Activated CD8-positive, alpha-beta T cell treated with anti-CD3 and anti-CD28 coated beads for 36 hours (primary cell): ENCODE measurements at regions not wholly inside any gene's neighbourhood (a gene's known extent, or its start where the extent isn't known, plus 50 kb on each side); places are given as distances from the start of the nearest gene placed in this dataset.

Experiments used
- ATAC-seq: fragments of 200-7000 bp; cut with Tn5 transposase; one replicate; pipeline ENCODE4 v1.10.0; 2021; ENCODE audit warnings: mild to moderate bottlenecking, moderate library complexity
- CTCF ChIA-PET: fragments of 350-600 bp; sonication (Branson Sonifier 250); formaldehyde crosslinking; loops from one replicate; lab custom pipeline; 2021; ENCODE audit warnings: antibody characterized with exemption; lab: Charles Lee
- POLR2A ChIA-PET: fragments of 350-600 bp; sonication (Branson Sonifier 250); formaldehyde crosslinking; loops from one replicate; lab custom pipeline; 2021; ENCODE audit warnings: antibody characterized with exemption; lab: Charles Lee
- DNase-seq: peaks from one replicate; pipeline ENCODE4 v3.0.0-alpha.2; 2020
- H3K27ac Mint-ChIP-seq: one replicate; pipeline ENCODE4 v1.8.0; 2021; ENCODE audit warnings: mild to moderate bottlenecking, mixed read lengths
- H3K27me3 Mint-ChIP-seq: one replicate; pipeline ENCODE4 v1.8.0; 2021; ENCODE audit warnings: mixed read lengths
- H3K36me3 Mint-ChIP-seq: one replicate; pipeline ENCODE4 v1.8.0; 2021; ENCODE audit warnings: low read depth, mixed read lengths
- H3K4me1 Mint-ChIP-seq: one replicate; pipeline ENCODE4 v1.8.0; 2021; ENCODE audit warnings: low read depth, mixed read lengths
- H3K4me3 Mint-ChIP-seq: one replicate; pipeline ENCODE4 v1.8.0; 2021; ENCODE audit warnings: mild to moderate bottlenecking, moderate library complexity, mixed read lengths
- H3K9me3 Mint-ChIP-seq: one replicate; pipeline ENCODE4 v1.8.0; 2021; ENCODE audit warnings: mixed read lengths
- intact Hi-C: fragments of 100-400 bp; cut with micrococcal nuclease; formaldehyde crosslinking; loops from one replicate; pipeline ENCODE4 v1.10.0; 2022
- TF ChIP-seq, protein P1 (sequence below): fragments of 200-600 bp; IDR thresholded peaks from one replicate; pipeline ENCODE4 v1.8.0; 2022; ENCODE audit warnings: antibody characterized with exemption, mild to moderate bottlenecking

DNA sequence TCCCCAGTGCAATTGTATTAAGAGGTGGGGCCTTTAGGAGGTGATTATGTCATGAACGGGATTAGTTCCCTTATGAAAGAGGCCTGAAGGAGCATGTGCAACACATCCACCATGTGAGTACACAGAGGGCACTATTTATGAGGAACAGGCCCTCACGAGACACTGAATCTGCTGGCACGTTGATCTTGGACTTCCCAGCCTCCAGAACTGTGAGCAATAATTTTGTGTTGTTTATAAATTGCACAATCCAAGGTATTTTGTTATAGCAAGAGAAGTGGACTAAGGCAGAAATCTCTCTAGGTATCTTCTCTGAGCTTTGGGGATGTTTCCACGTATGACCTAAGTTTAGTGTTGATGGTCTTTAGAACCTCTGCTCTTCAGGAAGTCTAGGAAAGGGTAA lies 149.3 kb upstream of the CBLB start:
- intact Hi-C loops, result loop anchor here (10.0 kb wide), 2 partner anchors 157 to 597 kb away; no protein-coding TSS in a partner anchor
- TF ChIP-seq, protein P1, sequence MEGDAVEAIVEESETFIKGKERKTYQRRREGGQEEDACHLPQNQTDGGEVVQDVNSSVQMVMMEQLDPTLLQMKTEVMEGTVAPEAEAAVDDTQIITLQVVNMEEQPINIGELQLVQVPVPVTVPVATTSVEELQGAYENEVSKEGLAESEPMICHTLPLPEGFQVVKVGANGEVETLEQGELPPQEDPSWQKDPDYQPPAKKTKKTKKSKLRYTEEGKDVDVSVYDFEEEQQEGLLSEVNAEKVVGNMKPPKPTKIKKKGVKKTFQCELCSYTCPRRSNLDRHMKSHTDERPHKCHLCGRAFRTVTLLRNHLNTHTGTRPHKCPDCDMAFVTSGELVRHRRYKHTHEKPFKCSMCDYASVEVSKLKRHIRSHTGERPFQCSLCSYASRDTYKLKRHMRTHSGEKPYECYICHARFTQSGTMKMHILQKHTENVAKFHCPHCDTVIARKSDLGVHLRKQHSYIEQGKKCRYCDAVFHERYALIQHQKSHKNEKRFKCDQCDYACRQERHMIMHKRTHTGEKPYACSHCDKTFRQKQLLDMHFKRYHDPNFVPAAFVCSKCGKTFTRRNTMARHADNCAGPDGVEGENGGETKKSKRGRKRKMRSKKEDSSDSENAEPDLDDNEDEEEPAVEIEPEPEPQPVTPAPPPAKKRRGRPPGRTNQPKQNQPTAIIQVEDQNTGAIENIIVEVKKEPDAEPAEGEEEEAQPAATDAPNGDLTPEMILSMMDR, result no peak
- Mint-ChIP-seq H3K4me1 (peaks cover 22% of the 10 kb centered on the region), H3K36me3 (peaks cover 9% of the 10 kb centered on the region), H3K27ac (no peak overlapping the region), H3K27me3 (no peaks in the 10 kb centered on the region), H3K9me3 (peaks cover 2% of the 10 kb centered on the region), H3K4me3 (no peak overlapping the region)
- POLR2A ChIA-PET, result no interaction called here
- CTCF ChIA-PET, result interaction anchor here (0.6 kb wide), 1 partner anchor 18 kb away, joined by 3 read pairs; no protein-coding TSS in a partner anchor
- ATAC-seq (no peak), DNase-seq (no peak)

DNA sequence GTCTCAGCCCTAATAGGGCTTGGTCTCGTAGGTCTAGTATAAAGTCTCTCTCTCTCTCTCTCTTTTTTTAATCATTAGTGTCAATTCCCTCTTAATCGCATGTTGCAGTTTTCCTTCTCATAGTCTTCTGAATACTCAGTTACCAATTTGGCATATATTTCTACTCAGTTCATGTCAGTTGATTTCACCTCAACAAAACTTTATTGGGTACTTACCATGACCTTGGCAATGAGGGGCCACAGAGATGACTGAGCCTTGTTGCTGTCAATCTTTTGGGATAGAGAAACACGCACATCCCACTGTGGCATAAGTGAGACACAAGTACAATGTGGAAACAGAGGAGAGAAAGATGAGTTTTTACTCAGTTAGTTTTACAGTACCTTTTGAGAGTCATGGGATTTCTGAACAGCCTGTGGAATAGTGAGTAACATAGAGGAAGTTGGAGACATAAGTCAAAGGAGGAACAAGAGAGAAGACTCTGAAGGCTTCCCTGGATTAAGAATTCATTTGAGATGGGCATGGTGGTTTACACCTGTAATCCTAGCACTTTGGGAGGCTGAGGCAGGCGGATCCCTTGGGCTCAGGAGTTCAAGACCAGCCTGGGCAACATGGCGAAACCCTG lies 150.2 kb upstream of the CBLB start:
- peaks cover 2% of the 10 kb centered on the region for H3K9me3 Mint-ChIP-seq
- intact Hi-C loops, result loop anchor here (10.0 kb wide), 2 partner anchors 156 to 596 kb away; no protein-coding TSS in a partner anchor
- ChIA-PET CTCF (no interaction called here), POLR2A (no interaction called here)
- H3K27me3 Mint-ChIP-seq, result no peaks in the 10 kb centered on the region
- ATAC-seq (no peak), DNase-seq (no peak)
- peaks cover 4% of the 10 kb centered on the region for H3K36me3 Mint-ChIP-seq
- TF ChIP-seq, protein P1, result no peak
- H3K4me3 Mint-ChIP-seq, result no peak overlapping the region
- peaks cover 14% of the 10 kb centered on the region for H3K4me1 Mint-ChIP-seq
- H3K27ac Mint-ChIP-seq, result no peak overlapping the region

DNA sequence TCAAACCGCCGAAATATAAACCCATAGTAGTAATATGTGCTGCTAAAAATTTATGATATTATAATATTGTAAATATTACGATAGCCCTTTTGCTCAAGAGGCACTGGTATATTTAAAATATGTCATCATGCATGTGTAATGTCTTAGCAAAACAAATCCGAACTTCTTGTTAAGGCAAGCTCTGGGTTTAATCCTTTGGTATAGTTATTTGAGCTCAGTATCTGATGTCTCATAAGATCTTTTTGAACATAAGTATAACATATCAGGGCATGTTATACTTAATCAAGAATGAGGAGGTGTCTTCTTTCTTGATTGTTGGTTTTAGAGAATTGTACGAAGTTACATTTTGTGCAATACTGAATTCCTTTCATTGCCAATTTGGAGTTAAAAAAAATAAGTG lies 154.1 kb upstream of the CBLB start:
- Mint-ChIP-seq H3K4me3 (no peak overlapping the region), H3K36me3 (no peaks in the 10 kb centered on the region), H3K4me1 (peaks cover 4% of the 10 kb centered on the region), H3K27ac (no peak overlapping the region), H3K27me3 (no peaks in the 10 kb centered on the region), H3K9me3 (peaks cover 4% of the 10 kb centered on the region)
- DNase-seq (no peak), ATAC-seq (no peak)
- TF ChIP-seq, protein P1, result no peak
- ChIA-PET CTCF (interaction anchor here (0.9 kb wide), 1 partner anchor 146 kb away, joined by 3 read pairs; no protein-coding TSS in a partner anchor), POLR2A (no interaction called here)
- intact Hi-C loops, result no loop called here

DNA sequence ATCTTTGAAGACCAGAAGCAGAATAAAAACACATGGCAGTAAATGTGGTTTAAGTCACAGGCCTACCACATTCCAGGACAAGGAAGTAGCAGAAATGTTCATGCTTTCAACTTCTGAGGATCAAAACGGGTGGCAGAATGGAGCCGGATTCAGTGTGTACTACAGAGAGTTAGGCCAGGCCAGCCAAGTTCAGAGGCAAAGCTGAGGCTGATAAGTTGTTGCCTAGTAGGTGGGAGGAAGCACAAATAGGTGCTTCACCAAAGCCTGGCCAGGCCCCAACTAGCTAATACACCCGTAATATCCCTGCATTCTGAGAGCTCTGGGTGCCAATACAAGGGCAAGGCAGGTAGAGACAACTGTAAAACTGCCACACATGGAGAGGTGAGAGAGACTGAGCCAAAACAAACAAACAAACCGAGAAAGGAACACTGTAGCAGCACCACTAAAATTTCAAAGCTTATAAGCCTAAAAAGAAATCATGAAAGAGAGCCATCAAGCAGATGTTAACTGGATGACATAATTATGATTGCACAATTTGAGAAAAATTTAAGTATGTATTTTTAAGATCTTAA lies 156.4 kb upstream of the CBLB start:
- Mint-ChIP-seq H3K36me3 (no peaks in the 10 kb centered on the region), H3K9me3 (peaks cover 9% of the 10 kb centered on the region), H3K4me1 (peaks cover 4% of the 10 kb centered on the region), H3K4me3 (no peak overlapping the region), H3K27ac (no peak overlapping the region), H3K27me3 (no peaks in the 10 kb centered on the region)
- TF ChIP-seq, protein P1, result no peak
- DNase-seq (no peak), ATAC-seq (no peak)
- ChIA-PET POLR2A (no interaction called here), CTCF (interaction anchor here (1.7 kb wide), 1 partner anchor 585 kb away, joined by 6 read pairs; no protein-coding TSS in a partner anchor)
- intact Hi-C loops, result no loop called here

DNA sequence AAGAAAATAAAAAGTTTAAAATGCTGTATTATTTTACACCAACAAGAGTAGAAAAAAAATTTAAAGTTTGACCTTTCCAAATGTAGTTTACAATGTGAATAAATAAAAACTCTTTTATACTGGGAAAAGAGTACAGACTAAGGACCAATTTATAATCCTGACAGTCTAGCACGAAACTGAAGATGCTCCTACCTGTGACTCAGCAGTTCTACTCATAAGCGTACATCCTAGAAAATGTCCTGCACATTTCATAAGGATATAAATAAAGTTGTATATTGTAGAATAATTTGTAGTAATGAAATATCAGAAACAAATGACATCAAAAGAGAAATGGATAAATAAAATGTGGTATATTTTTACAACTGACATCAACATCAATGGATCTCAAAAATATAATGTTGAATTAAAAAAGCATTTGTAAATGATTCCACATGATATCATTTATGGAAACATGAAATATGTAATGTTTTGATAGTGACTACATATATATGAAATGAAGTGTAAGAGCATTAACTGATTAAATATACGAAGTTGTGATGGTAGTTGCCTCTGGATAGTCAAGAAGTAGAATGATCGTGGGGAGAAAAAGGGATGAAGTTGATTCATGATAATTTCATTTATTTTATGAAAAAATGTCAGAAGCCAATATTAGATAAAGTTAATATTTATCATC lies 161.3 kb upstream of the CBLB start:
- Mint-ChIP-seq H3K36me3 (no peaks in the 10 kb centered on the region), H3K9me3 (peaks cover 9% of the 10 kb centered on the region), H3K27me3 (no peaks in the 10 kb centered on the region), H3K4me3 (no peak overlapping the region), H3K27ac (no peak overlapping the region), H3K4me1 (peaks cover 4% of the 10 kb centered on the region)
- TF ChIP-seq, protein P1, result no peak
- ATAC-seq (no peak), DNase-seq (no peak)
- ChIA-PET POLR2A (no interaction called here), CTCF (no interaction called here)
- intact Hi-C loops, result no loop called here
